GM18507 (cell line): ENCODE measurements at regions not wholly inside any gene's neighbourhood (a gene's known extent, or its start where the extent isn't known, plus 50 kb on each side); places are given as distances from the start of the nearest gene placed in this dataset.

Experiments
- DNase-seq: peaks from one replicate; pipeline ENCODE4 v3.0.0; 2011; ENCODE audit warnings: low read depth; ENCODE audit not compliant: insufficient read length; ENCODE audit errors: extremely low spot score
- FAIRE-seq: peaks from 2 replicates; lab custom pipeline; 2011; peaks lifted over from hg19 to GRCh38; lab: Jason Lieb, UNC

DNA sequence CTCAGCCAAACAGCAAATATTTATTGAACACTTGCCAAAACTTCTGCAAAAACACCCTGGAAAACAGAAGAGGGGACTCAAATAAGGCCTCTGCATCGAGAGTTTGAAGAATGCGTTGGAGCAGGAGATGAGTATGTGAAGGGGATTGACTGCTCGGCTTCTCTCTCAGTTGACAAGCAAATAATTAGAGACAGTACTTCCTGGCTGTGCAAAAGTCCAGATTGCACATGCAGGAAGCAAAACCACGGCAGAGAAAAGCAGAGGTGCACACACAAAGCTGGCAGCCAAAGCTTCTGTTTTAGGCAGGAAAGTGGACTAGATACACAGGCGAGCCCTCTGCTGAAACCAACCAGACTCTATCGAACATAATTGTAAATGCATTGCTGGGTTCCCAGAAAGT is 343.6 kb upstream of the MGMT start:
- DNase-seq: no peak
- FAIRE-seq: no peak

DNA sequence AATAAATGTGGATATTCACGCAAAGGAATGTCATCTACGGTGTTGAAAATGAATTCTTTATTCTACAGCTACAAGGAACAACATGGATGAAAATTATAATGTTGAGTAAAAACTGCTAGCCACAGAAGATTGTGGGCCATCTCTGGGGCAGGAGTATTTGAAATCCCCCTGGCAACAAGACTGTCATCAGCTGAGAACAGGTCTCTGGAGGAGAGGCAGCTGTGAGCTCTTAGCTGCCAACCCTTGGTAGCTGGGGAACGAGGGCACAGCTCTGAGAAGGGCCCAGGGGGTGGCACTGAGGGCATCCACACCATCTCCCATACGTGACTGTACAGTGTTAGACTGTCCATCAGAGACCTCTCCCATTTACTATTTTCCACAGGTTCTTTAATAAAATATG is 340.1 kb upstream of the MGMT start:
- DNase-seq: no peak
- FAIRE-seq: no peak

DNA sequence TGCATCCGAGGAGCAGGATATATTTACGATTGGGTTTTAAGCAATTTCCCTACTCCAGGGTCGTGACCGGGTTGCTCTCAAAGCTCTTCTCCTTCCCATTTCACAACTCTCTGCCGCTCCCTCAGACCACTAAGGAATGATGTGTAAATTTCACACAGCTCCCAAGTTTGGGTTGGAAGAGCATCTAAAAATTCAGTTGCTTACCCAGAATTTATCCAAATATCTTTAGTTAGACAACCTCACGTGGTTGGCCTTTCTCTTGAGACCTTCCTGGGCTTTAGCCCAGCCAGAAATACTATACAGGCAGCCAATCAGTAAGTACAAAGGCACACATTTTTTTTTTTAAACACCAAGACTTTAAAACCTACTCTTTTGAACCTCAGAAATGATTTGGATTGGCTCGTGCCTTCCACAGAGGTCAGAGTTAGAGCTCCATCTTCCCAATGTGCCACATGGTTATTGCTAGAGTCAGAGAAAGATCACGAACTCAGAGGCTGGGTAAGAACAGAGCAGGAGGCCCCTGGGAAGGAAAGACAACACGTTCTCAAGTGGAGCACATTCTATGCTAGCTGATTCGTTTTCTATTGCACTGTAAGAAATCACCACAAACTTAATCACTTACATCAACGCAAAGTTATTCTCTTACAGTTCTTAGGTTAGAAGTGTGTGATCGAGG is 335.4 kb upstream of the MGMT start:
- FAIRE-seq: no peak
- no peak for DNase-seq

DNA sequence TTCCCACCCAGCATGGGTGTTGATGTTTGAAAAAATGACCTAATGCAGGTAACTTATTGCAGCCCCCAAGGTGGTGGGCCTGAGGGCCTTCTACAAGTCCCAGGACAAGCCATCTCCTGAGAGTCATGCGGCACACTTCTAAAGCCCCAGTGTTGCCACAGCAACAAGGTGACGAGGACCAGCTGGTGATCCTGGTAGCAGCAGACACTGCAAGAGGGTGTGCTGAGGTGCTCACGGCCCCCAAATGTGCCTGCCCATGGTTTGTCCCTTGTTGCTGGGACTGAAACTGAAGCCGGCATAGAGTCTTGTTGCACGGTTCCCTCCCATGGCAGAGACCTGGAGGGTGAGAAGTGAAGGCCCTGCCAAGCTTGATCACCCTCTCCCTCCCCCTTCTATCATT is 333.2 kb upstream of the MGMT start:
- FAIRE-seq: no peak
- DNase-seq: no peak

DNA sequence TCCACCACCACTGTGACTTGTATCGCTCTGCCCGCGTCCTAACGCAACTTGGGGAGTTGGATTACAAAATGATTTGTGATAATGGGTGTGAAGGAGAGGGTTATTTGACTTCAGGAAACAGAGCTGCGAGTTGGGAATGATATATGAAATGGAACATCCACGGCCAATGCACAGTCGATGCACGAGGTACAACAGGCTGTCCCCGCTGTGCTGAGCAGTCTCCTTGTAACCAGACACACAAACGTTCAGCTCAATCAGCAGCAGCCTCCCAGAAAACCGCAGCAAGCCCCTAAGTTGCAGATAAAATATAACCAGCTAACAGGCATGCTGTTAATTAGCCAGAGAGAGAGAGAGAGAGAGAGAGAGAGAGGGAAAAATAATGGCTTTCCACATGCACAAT is 332.7 kb upstream of the MGMT start:
- FAIRE-seq (no peak), DNase-seq (no peak)

DNA sequence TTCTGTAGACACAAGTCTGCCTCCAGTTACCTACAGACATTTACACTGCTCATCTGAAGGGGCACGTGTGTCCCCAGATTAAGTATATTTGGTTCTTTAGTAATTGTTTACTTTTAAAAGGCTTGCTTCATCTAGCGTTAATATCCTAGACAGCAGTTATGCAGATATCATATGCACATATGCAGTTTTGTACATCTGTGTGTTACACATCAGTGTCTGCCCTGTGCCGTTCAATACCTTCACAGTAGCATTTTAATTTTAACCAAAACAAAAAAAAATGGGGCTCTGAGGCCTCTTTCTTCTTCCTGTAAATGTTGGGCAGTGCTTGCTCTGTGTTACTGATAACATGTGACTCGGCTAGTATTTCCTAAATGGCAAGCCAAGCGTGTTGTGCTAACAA is 331.4 kb upstream of the MGMT start:
- FAIRE-seq (no peak), DNase-seq (no peak)

DNA sequence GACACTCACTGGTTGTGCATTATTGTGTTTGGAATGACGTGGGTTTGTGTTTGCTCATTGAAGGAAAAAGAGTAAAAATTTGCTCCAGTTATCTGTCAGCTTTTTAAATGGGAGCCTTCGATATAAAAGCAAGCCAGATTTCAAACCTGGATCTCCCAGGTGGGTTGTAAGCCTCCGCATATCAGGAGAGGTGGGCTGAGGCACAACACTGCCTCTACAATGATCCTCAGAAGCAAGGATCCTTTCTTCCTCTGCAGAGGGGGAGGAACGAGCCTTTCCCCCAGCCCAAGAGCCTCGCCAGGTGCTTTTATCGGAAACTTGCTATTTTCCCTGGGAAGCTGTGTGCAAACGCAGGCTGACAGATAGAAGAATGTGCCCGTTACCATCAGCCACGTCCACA is 331.0 kb upstream of the MGMT start:
- FAIRE-seq (no peak), DNase-seq (no peak)

DNA sequence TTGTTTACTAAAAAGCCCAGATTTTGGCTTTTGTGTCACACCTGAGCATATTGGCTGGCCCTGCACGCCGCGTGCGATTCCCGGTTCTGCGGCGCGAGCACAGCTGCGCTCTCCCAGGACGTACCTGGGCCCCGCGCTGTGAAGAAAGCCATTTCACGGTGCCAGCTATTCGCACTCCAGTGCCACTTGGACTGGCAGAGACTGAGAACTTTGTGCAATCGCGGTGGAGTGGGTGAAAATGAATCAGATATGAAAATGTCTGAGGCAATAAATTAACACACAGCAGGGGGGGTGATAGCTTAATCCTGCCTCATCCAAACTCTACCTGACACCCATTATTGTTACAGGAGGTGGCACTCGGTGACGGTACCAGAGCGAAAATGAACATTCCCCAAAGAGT is 330.1 kb upstream of the MGMT start:
- DNase-seq (no peak), FAIRE-seq (no peak)

DNA sequence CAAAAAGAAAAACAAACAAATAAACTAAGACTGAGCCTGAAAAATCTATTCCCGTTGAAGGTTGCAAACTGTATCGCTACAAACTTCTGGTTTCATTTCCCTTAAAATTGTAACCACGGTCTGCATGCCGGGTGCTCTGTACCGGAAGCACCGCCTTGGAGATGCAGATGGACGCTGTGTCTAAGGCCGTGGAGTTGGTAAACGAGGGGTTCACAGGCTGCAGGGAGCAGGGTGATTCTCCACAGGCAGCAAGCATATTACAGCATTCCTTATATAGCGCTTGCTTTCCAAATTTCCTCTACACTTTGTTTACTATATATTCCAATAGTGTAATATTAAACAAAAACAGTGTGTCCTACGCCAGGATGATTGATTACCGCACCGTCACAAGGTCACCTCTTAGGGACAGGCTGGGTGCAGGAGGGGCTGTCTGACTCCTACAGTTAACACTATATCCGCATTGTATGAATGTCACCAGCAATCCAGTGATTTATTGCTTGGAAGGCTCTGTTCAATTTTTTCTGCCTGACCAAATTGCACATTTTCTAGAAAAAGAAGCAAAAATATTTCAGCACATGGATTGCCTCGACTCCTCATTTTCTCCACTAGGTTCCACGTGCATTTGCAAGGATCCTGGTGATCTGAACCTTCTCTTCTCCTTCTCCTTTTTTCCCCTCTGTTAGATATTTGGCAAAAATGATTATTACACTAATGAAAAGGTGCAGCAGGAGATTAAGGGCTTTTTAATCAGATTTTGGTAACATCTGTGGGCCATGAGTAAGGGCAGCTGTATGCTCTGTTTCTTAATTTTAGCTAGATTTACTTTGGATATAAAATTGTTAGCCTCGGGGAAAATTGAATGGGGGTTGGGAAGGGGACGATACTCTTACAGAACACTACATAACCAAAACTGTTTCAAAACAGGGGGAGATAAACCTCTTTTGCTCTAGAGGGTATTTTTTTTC is 325.8 kb upstream of the MGMT start:
- DNase-seq (no peak), FAIRE-seq (no peak)

DNA sequence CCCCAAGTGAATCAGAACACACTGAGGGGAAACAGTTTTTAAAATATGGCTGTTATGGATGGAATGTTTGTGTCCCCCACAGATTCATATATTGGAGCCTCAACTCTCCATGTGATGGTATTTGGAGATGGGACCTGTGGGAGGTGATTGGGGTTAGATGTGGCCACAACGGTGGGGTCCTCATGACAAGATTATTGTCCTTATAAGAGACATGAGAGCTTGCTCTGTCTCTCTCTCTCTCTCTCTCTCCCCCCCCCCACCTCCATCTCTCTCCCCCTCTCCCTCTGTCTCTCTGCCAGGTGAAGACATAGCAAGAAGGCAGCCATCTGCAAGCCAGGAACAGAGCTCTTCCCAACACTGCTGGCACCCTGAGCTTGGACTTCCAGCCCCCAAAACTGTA is 315.8 kb upstream of the MGMT start:
- DNase-seq (no peak), FAIRE-seq (no peak)

DNA sequence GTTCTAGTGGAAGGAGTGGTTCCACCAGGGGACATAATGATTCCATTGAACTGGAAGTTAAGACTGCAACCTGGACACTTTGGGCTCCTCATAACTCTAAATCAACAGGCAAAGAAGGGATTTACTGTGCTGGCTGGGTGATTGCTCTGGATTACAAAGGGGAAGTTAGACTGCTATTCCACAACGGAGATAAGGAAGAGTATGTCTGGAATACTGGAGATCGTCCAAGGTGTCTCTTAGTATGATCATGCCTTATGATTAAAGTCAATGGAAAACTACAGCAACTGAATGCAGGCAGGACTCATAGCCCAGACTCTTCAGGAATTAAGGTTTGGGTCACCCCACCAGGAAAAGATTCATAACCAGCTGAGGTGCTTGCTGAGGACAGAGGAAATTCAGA is 310.6 kb upstream of the MGMT start:
- DNase-seq (no peak), FAIRE-seq (no peak)

DNA sequence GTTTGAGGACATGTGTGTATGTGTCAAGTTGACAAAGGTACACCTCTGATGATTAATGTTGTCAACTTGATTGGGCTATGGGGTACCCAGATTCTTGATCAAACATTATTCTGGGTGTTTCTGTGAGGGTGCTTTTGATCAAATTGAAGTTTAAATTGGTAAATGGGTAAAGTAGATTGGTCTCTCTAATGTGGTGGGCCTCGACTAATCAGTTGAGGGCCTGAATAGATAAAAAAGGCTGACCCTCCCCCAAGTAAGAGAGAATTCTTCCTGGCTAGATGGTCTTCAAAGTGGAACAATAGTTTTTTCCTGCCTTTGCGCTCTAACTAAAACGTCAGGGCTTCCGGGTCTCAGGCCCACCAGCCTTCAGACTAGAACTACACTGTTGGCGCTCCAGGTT is 309.9 kb upstream of the MGMT start:
- DNase-seq (no peak), FAIRE-seq (no peak)

DNA sequence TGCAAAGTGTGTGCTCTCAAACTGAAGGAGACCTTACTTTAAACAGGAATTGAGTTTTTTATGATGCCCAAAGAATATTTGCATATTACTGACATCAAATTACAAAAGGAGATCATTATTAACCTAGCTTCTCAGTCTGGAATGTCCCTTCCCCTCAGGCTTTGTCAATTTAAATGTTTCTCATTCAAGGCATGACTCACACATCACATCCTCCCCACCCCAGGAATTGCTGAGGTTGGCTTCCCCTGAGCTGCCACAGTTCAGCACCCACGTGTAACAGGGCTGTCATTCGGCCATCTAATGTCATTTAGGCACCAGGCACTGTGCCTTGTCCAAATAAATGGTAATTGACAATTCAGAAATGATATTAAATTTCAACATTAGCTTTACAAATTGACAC is 305.9 kb upstream of the MGMT start:
- no peak for FAIRE-seq
- no peak for DNase-seq

DNA sequence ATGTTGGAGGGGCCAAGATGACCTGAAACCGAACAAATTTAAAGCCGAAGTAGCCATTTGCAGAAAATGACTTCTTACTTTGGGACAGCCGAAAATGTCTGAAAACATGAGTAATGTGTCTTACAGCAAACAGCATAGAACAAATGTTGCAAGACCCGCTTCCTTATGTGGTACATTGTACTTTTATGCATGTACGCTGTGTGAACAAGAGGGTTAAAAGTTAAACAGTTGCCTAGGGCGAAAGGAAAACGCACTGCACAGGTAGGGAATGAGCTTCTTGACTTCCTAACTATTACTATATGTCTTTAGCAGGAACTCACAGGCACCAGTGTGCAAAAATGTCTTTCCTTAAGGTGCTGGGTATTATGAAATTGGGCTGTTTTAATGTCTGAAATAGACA is 303.5 kb upstream of the MGMT start:
- FAIRE-seq (no peak), DNase-seq (no peak)

DNA sequence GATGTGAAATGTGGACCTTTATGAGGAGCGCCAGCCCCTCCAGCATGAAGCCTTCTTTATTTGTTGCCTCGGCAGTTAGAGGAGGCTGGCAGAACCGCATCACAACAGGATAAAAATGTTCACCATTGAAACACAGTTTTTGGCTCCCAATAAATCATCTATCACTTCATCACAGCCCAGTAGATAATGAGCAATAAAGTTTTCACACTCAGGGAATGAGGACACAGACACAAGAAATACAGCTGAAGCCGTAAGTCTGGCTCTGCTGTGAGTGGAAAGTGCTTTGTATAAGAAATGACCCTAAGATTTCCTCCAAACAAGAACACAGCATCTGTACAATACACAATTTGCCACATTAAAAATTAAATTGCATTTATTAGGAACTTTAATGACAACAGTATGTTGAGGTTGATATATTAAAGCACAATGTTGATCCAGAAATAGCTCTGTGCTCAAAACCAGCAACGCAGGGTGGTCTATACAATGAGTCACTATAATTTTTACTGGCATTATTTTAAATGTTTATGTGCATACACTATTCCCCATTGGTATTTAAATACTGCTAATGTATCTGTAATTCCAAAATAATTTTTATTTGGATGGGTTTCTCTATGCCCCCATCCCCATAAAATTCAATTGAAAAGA is 301.8 kb upstream of the MGMT start:
- DNase-seq: no peak
- FAIRE-seq: no peak

DNA sequence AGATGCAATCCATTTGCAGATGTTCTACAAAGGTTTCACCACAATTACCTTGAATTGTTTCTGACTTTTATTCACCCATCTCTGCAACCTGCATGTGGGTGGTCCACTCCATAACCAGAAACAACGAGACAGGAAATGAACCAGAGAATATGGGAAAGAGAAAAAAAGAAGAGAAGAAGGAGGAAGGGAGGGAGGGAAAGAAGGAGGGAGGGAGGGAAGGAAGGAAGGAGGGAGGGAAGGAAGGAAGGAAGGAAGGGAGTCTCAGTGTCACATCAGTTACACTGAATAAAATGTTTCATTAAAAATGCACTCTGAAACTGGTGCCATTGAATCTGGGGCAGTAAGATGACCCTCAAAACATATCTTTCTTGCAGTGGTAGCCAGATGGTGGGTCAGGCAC is 301.3 kb upstream of the MGMT start:
- no peak for DNase-seq
- no peak for FAIRE-seq

DNA sequence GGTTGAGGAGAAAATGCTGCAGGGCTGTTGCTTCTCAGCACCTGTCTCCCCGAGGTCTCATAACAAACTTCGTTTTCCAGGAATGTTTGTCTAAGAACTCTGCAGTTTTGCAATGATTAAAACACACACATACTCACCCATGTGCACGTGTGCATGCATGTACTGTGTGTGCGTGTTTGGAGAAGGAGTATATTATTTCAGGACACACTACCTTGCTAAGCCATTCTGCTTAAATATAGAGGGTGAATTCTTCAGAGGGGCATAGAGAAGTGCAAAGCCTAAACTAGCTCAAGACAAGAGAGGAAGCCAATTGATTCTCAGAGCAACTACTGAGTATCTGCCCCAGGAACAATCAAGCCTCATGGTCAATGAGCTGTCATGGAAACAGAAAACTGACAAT is 298.4 kb upstream of the MGMT start:
- no peak for FAIRE-seq
- no peak for DNase-seq

DNA sequence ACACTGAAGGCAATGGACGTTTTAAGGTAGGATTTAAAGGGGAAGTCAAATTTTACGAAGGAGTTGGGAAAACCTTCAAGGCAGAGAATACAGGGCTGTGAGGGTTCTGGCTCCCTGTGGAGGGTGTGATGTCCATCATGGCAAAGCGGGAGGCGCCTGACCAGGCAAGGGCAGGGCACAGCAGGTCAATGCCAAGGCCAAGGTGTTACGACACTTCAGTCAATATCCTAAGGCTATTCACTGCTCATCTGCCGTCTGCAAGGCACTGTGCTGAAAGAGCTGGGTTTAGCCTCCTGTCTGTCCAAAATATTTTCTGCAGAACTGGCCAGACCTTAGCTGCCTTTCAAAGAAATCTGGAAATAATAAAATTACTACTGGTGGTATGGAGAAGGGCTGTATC is 297.9 kb upstream of the MGMT start:
- DNase-seq: no peak
- no peak for FAIRE-seq

DNA sequence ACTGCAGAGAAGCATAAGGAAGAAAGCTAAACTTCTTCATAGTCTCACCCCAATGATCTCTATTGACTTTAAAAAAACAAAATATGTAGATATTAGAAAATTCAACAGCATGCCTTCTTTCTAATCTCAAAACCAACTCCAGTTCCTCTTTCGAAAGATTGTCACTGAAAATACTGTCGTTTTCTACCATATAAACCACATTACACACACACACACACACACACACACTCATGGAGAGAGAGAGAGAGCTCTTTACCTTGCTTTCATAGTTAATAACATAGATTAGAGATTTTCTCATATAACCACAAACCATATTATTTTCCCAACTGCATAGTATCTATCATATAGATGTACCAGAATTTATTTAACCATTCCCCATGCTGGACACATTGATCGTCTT is 296.2 kb upstream of the MGMT start:
- FAIRE-seq: no peak

DNA sequence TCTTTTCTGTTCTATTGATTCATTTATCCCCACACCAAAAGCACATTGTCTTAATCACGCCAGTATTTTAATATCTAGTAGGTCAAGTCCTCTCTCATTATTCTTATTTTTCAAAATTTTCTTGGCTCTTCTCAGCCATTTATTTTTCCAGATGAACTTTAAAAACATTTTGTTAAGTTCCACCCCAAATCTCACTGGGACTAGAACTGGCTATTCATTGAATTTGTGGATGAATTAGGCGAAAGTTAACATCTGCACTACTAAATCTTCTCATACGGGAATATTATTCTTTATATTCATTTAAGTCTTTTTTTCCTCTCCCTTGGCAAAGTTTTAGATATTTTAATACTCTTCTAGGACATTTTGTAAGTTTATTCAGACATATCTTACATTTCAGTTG is 295.2 kb upstream of the MGMT start:
- DNase-seq (no peak), FAIRE-seq (no peak)

More for the DNA sequence above, 296.2 kb upstream of the MGMT start:
- no peak for DNase-seq
